Ishikawa (cell line): ENCODE measurements at regions not wholly inside any gene's neighbourhood (a gene's known extent, or its start where the extent isn't known, plus 50 kb on each side); places are given as distances from the start of the nearest gene placed in this dataset.

ENCODE experiments used
- CEBPB ChIP-seq: IDR thresholded peaks from 2 replicates; pipeline ENCODE4 v1.6.1; 2012
- CREB1 ChIP-seq: IDR thresholded peaks from 2 replicates; pipeline ENCODE4 v1.6.1; 2012; ENCODE audit warnings: low read depth
- EGR1 ChIP-seq: IDR thresholded peaks from 2 replicates; pipeline ENCODE4 v1.6.1; 2012
- EP300 ChIP-seq: IDR thresholded peaks from 2 replicates; pipeline ENCODE4 v1.6.1; 2012; ENCODE audit warnings: borderline replicate concordance
- FOXM1 ChIP-seq: IDR thresholded peaks from 2 replicates; pipeline ENCODE4 v1.6.1; 2012; ENCODE audit warnings: low read depth, borderline replicate concordance
- NFIC ChIP-seq: IDR thresholded peaks from 2 replicates; pipeline ENCODE4 v1.6.1; 2012
- RAD21 ChIP-seq: IDR thresholded peaks from 2 replicates; pipeline ENCODE4 v1.6.1; 2012; ENCODE audit warnings: low read depth
- REST ChIP-seq: IDR thresholded peaks from 2 replicates; pipeline ENCODE4 v1.6.1; 2012; ENCODE audit warnings: low read depth, mild to moderate bottlenecking
- TAF1 ChIP-seq: IDR thresholded peaks from 2 replicates; pipeline ENCODE4 v1.6.1; 2012; ENCODE audit warnings: low read depth, mild to moderate bottlenecking
- TCF12 ChIP-seq: IDR thresholded peaks from 2 replicates; pipeline ENCODE4 v1.6.1; 2012; ENCODE audit warnings: low read depth
- TEAD4 ChIP-seq: IDR thresholded peaks from 2 replicates; pipeline ENCODE4 v1.6.1; 2012
- USF1 ChIP-seq: IDR thresholded peaks from 2 replicates; pipeline ENCODE4 v1.6.1; 2012
- YY1 ChIP-seq: IDR thresholded peaks from 2 replicates; pipeline ENCODE4 v1.6.1; 2012; ENCODE audit warnings: low read depth
- ZBTB7A ChIP-seq: IDR thresholded peaks from 2 replicates; pipeline ENCODE4 v1.6.1; 2012; ENCODE audit warnings: low read depth
- TF ChIP-seq, protein P1 (sequence below): IDR thresholded peaks from 2 replicates; pipeline ENCODE4 v1.6.1; 2012

DNA sequence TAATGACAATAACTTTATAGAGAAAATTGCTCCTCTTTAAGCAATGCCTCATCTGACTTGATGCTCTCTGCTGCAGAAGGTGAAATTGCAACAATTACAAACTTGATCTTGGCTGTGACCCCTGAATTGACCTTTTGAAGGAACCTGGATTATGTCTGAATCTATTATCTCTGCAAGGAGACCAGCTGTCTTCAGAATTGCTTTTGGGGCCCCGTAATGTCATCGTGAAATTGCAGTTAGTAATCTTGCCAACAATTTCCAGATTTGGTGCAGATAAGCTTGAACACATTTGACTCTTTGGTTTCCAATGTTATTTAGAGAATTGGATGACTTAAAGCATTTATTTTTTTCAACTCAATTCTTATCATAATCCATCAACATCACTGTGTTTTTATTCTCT lies 520.6 kb downstream of the CCSER2 start:
- TF ChIP-seq TEAD4 (no peak), RAD21 (no peak), EGR1 (no peak), YY1 (no peak), TAF1 (no peak), REST (no peak), CREB1 (no peak), NFIC (no peak), CEBPB (no peak), ZBTB7A (no peak), USF1 (no peak), FOXM1 (no peak), TCF12 (no peak), EP300 (no peak)

DNA sequence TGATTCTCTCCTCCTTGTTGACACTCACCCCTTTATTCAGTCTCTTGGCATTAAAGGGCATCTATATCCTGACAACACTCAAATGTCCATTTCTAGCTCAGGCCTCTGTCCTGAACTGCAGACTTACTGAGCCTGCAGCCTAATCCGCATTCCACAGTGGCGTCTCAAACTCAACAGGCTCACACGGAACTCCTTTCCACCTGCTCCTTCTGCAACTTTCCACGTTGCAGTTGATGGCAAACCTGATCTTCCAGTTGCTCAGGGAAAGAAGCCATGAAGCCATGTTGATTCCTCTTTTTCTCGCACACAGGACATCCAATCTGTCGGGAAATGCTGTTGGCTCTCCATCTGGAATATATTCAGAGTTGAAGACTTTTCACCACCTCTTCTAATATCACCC lies 522.4 kb downstream of the CCSER2 start:
- TF ChIP-seq, protein P1, sequence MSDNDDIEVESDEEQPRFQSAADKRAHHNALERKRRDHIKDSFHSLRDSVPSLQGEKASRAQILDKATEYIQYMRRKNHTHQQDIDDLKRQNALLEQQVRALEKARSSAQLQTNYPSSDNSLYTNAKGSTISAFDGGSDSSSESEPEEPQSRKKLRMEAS = no peak
- TF ChIP-seq NFIC = no peak
- TF ChIP-seq RAD21 = no peak
- TF ChIP-seq EP300 = no peak
- no peak for TF ChIP-seq CREB1
- no peak for TF ChIP-seq FOXM1
- no peak for TF ChIP-seq TCF12
- TF ChIP-seq CEBPB = no peak
- no peak for TF ChIP-seq TEAD4
- no peak for TF ChIP-seq REST
- no peak for TF ChIP-seq EGR1
- TF ChIP-seq TAF1 = no peak
- TF ChIP-seq YY1 = no peak
- TF ChIP-seq USF1 = no peak
- no peak for TF ChIP-seq ZBTB7A

DNA sequence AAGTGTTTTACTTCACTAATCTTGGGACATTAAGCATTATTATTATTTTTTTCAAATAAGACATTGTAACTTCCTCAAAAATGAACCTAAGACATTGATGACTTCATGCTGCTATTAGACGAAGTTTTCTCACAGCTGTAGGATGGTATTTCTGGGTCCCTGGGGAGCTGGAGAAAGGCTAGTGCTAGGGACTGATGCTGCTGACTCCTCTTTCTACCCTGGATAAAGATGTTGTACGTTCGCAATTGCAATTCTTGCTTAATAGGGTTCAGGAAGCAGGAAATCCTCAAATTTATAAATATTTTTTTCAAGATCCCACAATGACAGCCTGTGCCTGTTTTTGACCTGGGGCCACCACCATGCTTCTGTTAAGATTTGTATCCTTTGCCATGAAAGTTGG lies 526.0 kb downstream of the CCSER2 start:
- TF ChIP-seq TAF1 (no peak), YY1 (no peak), NFIC (no peak), ZBTB7A (no peak)

- no peak for TF ChIP-seq YY1
- no peak for TF ChIP-seq TEAD4
- TF ChIP-seq, protein P1 = no peak
- TF ChIP-seq TAF1 = no peak
- TF ChIP-seq ZBTB7A = no peak
- no peak for TF ChIP-seq EP300
- TF ChIP-seq USF1 = no peak
Measured at GRCh38 chr10:84860855-84861254, 532.5 kb downstream of the CCSER2 start.

GRCh38 chr10:84862551-84862950 lies 534.2 kb downstream of the CCSER2 start:
- TF ChIP-seq, protein P1 = no peak
- TF ChIP-seq CREB1 (no peak), EP300 (no peak), FOXM1 (no peak), REST (no peak), TCF12 (no peak), TAF1 (no peak)
